GM23248 (cell line): ENCODE measurements at regions not wholly inside any gene's neighbourhood (a gene's known extent, or its start where the extent isn't known, plus 50 kb on each side); places are given as distances from the start of the nearest gene placed in this dataset.

Source experiments
- DNase-seq: peaks from one replicate; pipeline ENCODE4 v3.0.0-alpha.2; 2015
- H2AFZ ChIP-seq: fragments of 200-600 bp; sonication (generic); 2 replicates; pipeline ENCODE4 v1.6.1; 2016; ENCODE audit warnings: antibody characterized with exemption
- H3F3A ChIP-seq: fragments of 200-600 bp; sonication (generic); 2 replicates; pipeline ENCODE4 v1.6.1; 2016; ENCODE audit warnings: mild to moderate bottlenecking, antibody characterized with exemption, mixed run types; ENCODE audit not compliant: insufficient read depth
- H3K27ac ChIP-seq: fragments of 200-600 bp; sonication (generic); 2 replicates; pipeline ENCODE4 v1.5.1; 2016; ENCODE audit warnings: mild to moderate bottlenecking
- H3K27me3 ChIP-seq: fragments of 200-600 bp; sonication (generic); replicated peaks from 2 replicates; pipeline ENCODE4 v1.6.1; 2016; ENCODE audit warnings: mild to moderate bottlenecking; ENCODE audit not compliant: insufficient read depth
- H3K36me3 ChIP-seq: fragments of 200-600 bp; sonication (generic); 2 replicates; pipeline ENCODE4 v1.6.1; 2016; ENCODE audit warnings: low read depth, mild to moderate bottlenecking
- H3K4me1 ChIP-seq: fragments of 200-600 bp; sonication (generic); 2 replicates; pipeline ENCODE4 v1.6.1; 2016; ENCODE audit warnings: mild to moderate bottlenecking; ENCODE audit not compliant: insufficient read depth
- H3K4me2 ChIP-seq: fragments of 200-600 bp; sonication (generic); one replicate; pipeline ENCODE4 v1.6.1; 2016; ENCODE audit warnings: mild to moderate bottlenecking; ENCODE audit not compliant: unreplicated experiment
- H3K4me3 ChIP-seq: fragments of 200-600 bp; sonication (generic); 2 replicates; pipeline ENCODE4 v1.5.1; 2016; ENCODE audit warnings: mild to moderate bottlenecking
- H3K79me2 ChIP-seq: fragments of 200-600 bp; sonication (generic); 2 replicates; pipeline ENCODE4 v1.6.1; 2016; ENCODE audit warnings: mild to moderate bottlenecking; ENCODE audit not compliant: insufficient read depth
- H3K9ac ChIP-seq: fragments of 200-600 bp; sonication (generic); 2 replicates; pipeline ENCODE4 v1.6.1; 2016; ENCODE audit warnings: mild to moderate bottlenecking
- H3K9me2 ChIP-seq: fragments of 200-600 bp; sonication (generic); 2 replicates; pipeline ENCODE4 v1.6.1; 2016; ENCODE audit warnings: mixed run types, mild to moderate bottlenecking, moderate library complexity; ENCODE audit not compliant: insufficient read depth
- H3K9me3 ChIP-seq: fragments of 200-600 bp; sonication (generic); one replicate; pipeline ENCODE4 v1.6.1; 2017; ENCODE audit warnings: low read depth
- H4K20me1 ChIP-seq: fragments of 200-600 bp; sonication (generic); 2 replicates; pipeline ENCODE4 v1.6.0; 2016; ENCODE audit not compliant: insufficient read depth
- EZH2 ChIP-seq: fragments of 200-600 bp; sonication (generic); IDR thresholded peaks from 2 replicates; pipeline ENCODE4 v1.6.1; 2018; ENCODE audit warnings: antibody characterized with exemption, mild to moderate bottlenecking; ENCODE audit not compliant: insufficient read depth, poor library complexity, severe bottlenecking
- EZH2phosphoT487 ChIP-seq: fragments of 200-600 bp; sonication (generic); IDR thresholded peaks from 2 replicates; pipeline ENCODE4 v1.6.1; 2018; ENCODE audit warnings: antibody characterized with exemption, moderate library complexity, mild to moderate bottlenecking, low read depth; ENCODE audit not compliant: insufficient read depth
- WGBS, 2 experiments: methylation state at CpG; one replicate each; pipeline ENCODE4 v1.1.6; 2015 to 2017; ENCODE audit warnings: low lambda C conversion rate in 2 of 2, low coverage in 1 of 2; ENCODE audit errors: missing lambda C conversion rate in 2 of 2; 5-methylcytosine and 5-hydroxymethylcytosine counted together
- in situ Hi-C: fragments of 300-500 bp; cut with MboI; formaldehyde crosslinking; loops from 2 replicates; pipeline ENCODE4 v1.15.0; 2020

DNA sequence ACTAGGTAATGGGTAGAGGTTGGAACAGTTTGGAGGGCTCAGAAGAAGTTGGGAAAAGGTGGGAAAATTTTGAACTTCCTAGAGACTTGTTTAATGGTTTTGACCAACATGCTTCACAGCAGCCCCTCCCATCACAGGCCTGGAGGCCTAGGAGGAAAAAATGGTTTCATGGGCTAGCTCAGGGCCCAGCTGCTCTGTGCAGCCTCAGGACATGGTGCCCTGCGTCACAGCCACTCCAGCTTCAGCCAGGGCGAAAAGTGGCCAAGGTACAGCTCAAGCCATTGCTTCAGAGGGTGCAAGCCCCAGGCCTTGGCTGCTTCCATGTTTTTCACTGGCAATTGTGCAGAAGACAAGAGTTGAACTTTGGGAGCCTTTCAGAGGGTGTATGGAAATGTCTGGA lies 453.7 kb downstream of the LRRC70 start:
- no peak for DNase-seq
- no peak overlapping the region for H2AFZ ChIP-seq
- H3K27me3 ChIP-seq: no peaks in the 10 kb centered on the region
- H3K4me3 ChIP-seq: no peak overlapping the region
- H3K9me3 ChIP-seq: no peaks in the 10 kb centered on the region
- no peak overlapping the region for H3K9ac ChIP-seq
- WGBS, 2 experiments: 13 to 14% methylated on average over 2 of the region's 2 CpGs
- no peaks in the 10 kb centered on the region for H3K4me1 ChIP-seq
- H3F3A ChIP-seq: no peaks in the 10 kb centered on the region
- H3K4me2 ChIP-seq: no peak overlapping the region
- no peaks in the 10 kb centered on the region for H3K9me2 ChIP-seq
- TF ChIP-seq EZH2phosphoT487: no peak
- TF ChIP-seq EZH2: no peak
- no peak overlapping the region for H3K27ac ChIP-seq
- no peaks in the 10 kb centered on the region for H3K36me3 ChIP-seq
- H4K20me1 ChIP-seq: no peaks in the 10 kb centered on the region
- H3K79me2 ChIP-seq: no peaks in the 10 kb centered on the region
- in situ Hi-C loops: no loop called here

DNA sequence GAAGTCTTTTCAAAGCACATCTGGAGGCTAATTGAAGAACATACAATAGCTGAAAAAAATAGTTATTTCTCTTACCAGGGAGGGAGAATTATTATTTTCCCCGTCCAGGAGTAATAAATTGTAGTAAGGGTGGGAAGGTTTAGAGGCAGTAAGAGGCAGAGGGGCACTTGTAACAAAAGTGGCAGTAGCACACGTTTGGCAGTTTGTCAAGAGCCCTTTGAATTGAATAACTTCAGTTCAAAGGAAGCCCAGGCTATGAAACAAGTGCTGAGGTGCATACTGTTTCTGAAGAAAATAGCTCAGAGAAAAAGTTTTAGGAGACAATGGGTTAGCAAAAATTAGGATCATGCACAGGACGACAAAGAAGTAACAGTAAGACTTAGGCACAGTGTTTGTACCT lies 451.3 kb downstream of the LRRC70 start:
- Histone ChIP-seq H2AFZ (no peak overlapping the region), H4K20me1 (no peaks in the 10 kb centered on the region), H3K36me3 (no peaks in the 10 kb centered on the region), H3K79me2 (no peaks in the 10 kb centered on the region), H3K9me3 (no peaks in the 10 kb centered on the region), H3K4me1 (no peaks in the 10 kb centered on the region), H3K27ac (no peak overlapping the region), H3K4me3 (no peak overlapping the region), H3K9ac (no peak overlapping the region), H3K9me2 (no peaks in the 10 kb centered on the region), H3F3A (no peaks in the 10 kb centered on the region), H3K4me2 (no peak overlapping the region), H3K27me3 (no peaks in the 10 kb centered on the region)
- TF ChIP-seq EZH2phosphoT487 (no peak), EZH2 (no peak)
- in situ Hi-C loops: no loop called here
- 2% methylated on average over 3 of the region's 3 CpGs for WGBS, 2 experiments
- DNase-seq: no peak

DNA sequence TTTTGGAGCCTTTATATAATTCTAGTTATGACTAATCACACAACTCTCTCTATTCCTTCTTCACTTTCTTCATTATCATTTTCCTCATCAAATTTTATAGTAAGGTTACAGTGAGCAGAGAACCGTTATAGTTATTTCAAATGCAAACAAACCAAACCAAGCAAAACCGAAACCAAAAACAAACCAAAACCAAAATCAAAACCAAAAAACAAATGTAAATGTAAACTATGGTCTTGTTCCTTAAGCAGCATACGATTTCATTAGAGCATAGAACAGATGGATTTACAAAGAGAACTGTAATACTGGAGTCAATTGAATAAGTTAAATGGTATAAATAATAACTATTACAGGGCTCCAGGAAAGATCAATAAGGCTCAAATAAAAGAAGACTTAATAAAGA lies 447.1 kb downstream of the LRRC70 start:
- WGBS, 2 experiments: 16 to 23% methylated on average over 3 of the region's 3 CpGs
- H3F3A ChIP-seq: no peaks in the 10 kb centered on the region
- no peak for TF ChIP-seq EZH2phosphoT487
- no peak for TF ChIP-seq EZH2
- in situ Hi-C loops: no loop called here
- no peaks in the 10 kb centered on the region for H3K9me3 ChIP-seq
- no peaks in the 10 kb centered on the region for H3K9me2 ChIP-seq
- H3K27me3 ChIP-seq: no peaks in the 10 kb centered on the region
- H2AFZ ChIP-seq: no peak overlapping the region
- no peak overlapping the region for H3K4me3 ChIP-seq
- no peaks in the 10 kb centered on the region for H4K20me1 ChIP-seq
- no peak overlapping the region for H3K4me2 ChIP-seq
- H3K4me1 ChIP-seq: no peaks in the 10 kb centered on the region
- no peak overlapping the region for H3K9ac ChIP-seq
- no peaks in the 10 kb centered on the region for H3K36me3 ChIP-seq
- DNase-seq: no peak
- H3K79me2 ChIP-seq: no peaks in the 10 kb centered on the region
- H3K27ac ChIP-seq: no peak overlapping the region

DNA sequence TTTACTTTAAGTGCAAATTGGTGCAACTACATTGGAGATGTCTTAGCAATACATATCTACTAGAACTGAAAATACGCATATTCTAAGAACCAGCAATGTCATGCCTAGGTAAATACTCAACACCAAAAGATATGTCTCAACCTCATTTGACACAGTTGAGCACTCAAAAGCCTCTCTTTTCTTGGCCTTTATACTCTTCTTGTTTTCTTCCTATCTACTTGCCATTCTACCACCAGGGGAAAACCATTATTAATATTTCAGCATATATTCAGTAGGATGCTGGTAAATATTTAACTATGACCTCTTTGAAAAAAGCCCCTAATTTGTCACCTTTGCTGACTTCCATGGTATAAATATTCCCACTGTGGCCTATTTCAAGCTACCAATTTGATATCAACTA lies 443.8 kb downstream of the LRRC70 start:
- DNase-seq: no peak
- Histone ChIP-seq H3K4me2 (no peak overlapping the region), H3K27ac (no peak overlapping the region), H3K4me1 (no peaks in the 10 kb centered on the region), H2AFZ (no peak overlapping the region), H3K27me3 (no peaks in the 10 kb centered on the region), H3K79me2 (no peaks in the 10 kb centered on the region), H3K9ac (no peak overlapping the region), H3K9me3 (no peaks in the 10 kb centered on the region), H4K20me1 (no peaks in the 10 kb centered on the region), H3K36me3 (no peaks in the 10 kb centered on the region), H3F3A (no peaks in the 10 kb centered on the region), H3K4me3 (no peak overlapping the region), H3K9me2 (no peaks in the 10 kb centered on the region)
- WGBS, 2 experiments: 43 to 60% methylated on average over 1 of the region's 1 CpG
- in situ Hi-C loops: no loop called here
- TF ChIP-seq EZH2 (no peak), EZH2phosphoT487 (no peak)

DNA sequence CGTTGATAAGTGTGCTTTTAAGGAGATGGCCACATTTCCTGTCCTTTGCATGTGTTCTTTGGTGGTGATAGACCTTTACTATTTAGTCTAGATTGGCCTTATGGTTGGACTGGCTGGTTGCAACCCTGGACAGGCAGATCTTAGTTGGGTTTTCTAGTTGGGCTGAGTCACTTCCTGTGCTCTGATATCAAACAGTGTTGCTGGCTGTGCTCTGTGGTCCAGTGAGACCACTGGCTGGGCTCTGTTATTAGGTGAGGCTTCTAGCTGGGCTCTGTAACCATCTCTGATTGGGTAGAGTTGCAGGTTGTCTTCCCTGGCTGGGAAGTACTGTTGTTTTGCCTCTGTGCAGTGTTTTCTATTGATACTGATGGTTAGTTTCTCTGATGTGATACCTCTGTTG lies 432.5 kb downstream of the LRRC70 start:
- DNase-seq: no peak

More for the DNA sequence above, 432.5 kb downstream of the LRRC70 start:
- H4K20me1 ChIP-seq: no peaks in the 10 kb centered on the region
- in situ Hi-C loops: no loop called here
- H3F3A ChIP-seq: no peaks in the 10 kb centered on the region
- TF ChIP-seq EZH2 (no peak), EZH2phosphoT487 (no peak)
- H3K4me3 ChIP-seq: no peak overlapping the region
- no peaks in the 10 kb centered on the region for H3K79me2 ChIP-seq
- no peaks in the 10 kb centered on the region for H3K9me2 ChIP-seq
- no peaks in the 10 kb centered on the region for H3K36me3 ChIP-seq
- no peaks in the 10 kb centered on the region for H3K27me3 ChIP-seq
- H3K4me2 ChIP-seq: no peak overlapping the region
- H3K9me3 ChIP-seq: no peaks in the 10 kb centered on the region
- 9 to 16% methylated on average over 1 of the region's 1 CpG for WGBS, 2 experiments
- H3K27ac ChIP-seq: no peak overlapping the region
- no peak overlapping the region for H2AFZ ChIP-seq
- H3K9ac ChIP-seq: no peak overlapping the region
- no peaks in the 10 kb centered on the region for H3K4me1 ChIP-seq
